BLaER1 treated with 17β-estradiol and CSF1 and Interleukin-3, amounts not matched to agents 10 nM and 100 nM (cell line): ENCODE measurements at regions not wholly inside any gene's neighbourhood (a gene's known extent, or its start where the extent isn't known, plus 50 kb on each side); places are given as distances from the start of the nearest gene placed in this dataset.

Experiments used
- H3K27ac ChIP-seq, 11 experiments: shearing (Covaris generic); formaldehyde crosslinking; 2 replicates each; pipeline ENCODE4 v1.8.1; 2022
- H3K27me3 ChIP-seq, 11 experiments: shearing (Covaris generic); formaldehyde crosslinking; 2 replicates each; pipeline ENCODE4 v1.8.1; 2022
- H3K36me3 ChIP-seq, 11 experiments: shearing (Covaris generic); formaldehyde crosslinking; 2 replicates each; pipeline ENCODE4 v1.8.1; 2022
- H3K4me1 ChIP-seq, 10 experiments: shearing (Covaris generic); formaldehyde crosslinking; 2 replicates each; pipeline ENCODE4 v1.8.1; 2022
- H3K4me2 ChIP-seq, 11 experiments: shearing (Covaris generic); formaldehyde crosslinking; 2 replicates each; pipeline ENCODE4 v1.8.1; 2022
- H3K4me3 ChIP-seq, 10 experiments: shearing (Covaris generic); formaldehyde crosslinking; 2 replicates each; pipeline ENCODE4 v1.8.1; 2022
- H3K9ac ChIP-seq, 11 experiments: shearing (Covaris generic); formaldehyde crosslinking; 2 replicates each; pipeline ENCODE4 v1.8.1; 2022
- H3K9me3 ChIP-seq, 11 experiments: shearing (Covaris generic); formaldehyde crosslinking; replicated peaks in 1 of 11; 2 replicates each; pipeline ENCODE4 v1.8.1; 2022
- H4K20me1 ChIP-seq, 11 experiments: shearing (Covaris generic); formaldehyde crosslinking; 2 replicates each; pipeline ENCODE4 v1.8.1; 2022
- Cebpa-rat ChIP-seq, 11 experiments: shearing (Covaris generic); IDR thresholded peaks; 2 replicates each; pipeline ENCODE4 v1.8.1; 2022

DNA sequence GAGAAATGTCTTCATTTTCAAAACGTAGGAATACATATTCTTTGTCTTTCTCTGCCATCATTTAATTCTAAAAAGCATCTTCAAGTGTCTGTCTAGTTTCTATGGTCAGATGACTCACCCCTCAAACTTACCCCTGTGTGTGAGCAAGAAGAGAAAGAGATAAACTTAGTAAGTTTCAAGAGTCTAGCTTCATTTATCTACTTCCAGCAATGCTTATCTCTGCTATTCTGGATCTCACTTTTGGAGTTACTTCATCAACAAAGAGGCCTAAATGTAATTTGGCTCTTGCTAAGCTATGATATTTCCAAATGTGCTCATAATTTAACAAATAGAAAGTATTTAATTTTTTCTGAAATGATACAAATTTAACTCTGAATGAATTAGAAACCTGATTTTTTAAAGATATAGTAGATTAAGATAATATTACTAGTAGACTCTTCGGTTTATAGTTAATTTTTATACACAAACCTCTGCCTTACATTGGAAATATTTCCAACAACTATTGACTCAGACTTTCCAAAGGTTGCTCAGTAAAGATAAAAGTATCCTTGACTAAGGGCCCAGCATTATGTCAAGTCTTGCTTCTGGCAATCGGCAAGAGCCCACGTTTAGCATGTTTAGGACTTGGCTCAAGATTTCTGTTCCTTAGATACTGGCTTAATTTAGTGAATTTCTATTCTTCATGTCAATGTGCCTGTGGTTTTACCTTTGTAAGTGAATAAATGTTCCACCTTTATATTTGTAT is 1511.0 kb upstream of the SLC10A2 start:
- no peaks in the 10 kb centered on the region for H4K20me1 ChIP-seq
- H3K9ac ChIP-seq = no peak overlapping the region
- TF ChIP-seq Cebpa-rat (IDR thresholded peaks at IDR 0.05) = no peak
- H3K27me3 ChIP-seq = no peaks in the 10 kb centered on the region
- no peaks in the 10 kb centered on the region for H3K9me3 ChIP-seq
- no peak overlapping the region for H3K27ac ChIP-seq
- H3K36me3 ChIP-seq = no peaks in the 10 kb centered on the region
- H3K4me1 ChIP-seq = no peaks in the 10 kb centered on the region
- no peak overlapping the region for H3K4me3 ChIP-seq
- H3K4me2 ChIP-seq = no peak overlapping the region

GRCh38 chr13:104571893-104572229 is 1505.6 kb upstream of the SLC10A2 start:
- no peak overlapping the region for H3K4me3 ChIP-seq
- H3K36me3 ChIP-seq = no peaks in the 10 kb centered on the region
- H4K20me1 ChIP-seq = no peaks in the 10 kb centered on the region
- TF ChIP-seq Cebpa-rat (IDR thresholded peaks at IDR 0.05) = no peak
- H3K9me3 ChIP-seq = no peaks in the 10 kb centered on the region
- H3K4me2 ChIP-seq = no peak overlapping the region
- H3K9ac ChIP-seq = no peak overlapping the region
- H3K27me3 ChIP-seq = no peaks in the 10 kb centered on the region
- peaks cover 0 to 14% (median 0%) of the 10 kb centered on the region in 10 experiments; a peak in 4 of 20 replicates for H3K4me1 ChIP-seq
- H3K27ac ChIP-seq = no peak overlapping the region

DNA sequence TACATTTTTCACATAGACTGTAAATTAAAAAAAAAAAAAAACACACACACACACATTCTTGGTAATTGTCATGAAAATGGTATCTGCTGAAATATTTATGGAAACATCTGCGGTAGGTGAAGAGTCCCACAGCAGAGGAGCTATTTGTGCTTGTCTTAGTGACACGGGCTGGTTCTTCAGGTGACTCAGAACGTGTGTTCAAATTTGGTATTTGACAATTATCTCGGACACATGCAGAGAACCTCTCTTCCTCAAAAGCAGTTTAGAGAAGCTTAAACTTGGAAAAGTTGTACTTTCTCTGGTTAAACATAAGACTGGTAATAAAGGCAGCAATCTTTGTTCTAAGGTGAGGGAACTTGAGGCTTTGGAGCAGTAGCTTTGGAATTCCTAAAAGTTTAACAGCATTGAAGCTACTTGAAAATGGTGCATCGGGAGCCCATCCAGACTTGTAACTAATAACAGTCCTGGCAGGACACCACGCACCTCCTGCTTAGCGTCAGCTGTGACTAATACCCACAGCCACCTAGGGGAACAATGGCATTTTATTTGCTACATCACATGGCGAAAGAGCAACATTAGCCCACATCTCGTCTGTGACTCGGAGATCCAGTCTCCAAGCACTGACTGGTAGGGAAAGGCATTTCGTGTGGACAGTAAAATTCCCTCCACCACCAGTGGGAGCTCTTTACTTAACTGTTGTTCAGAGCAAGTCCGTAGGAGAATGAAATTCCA is 1505.1 kb upstream of the SLC10A2 start:
- H3K9me3 ChIP-seq = no peaks in the 10 kb centered on the region
- no peak overlapping the region for H3K27ac ChIP-seq
- peaks cover 0 to 15% (median 0%) of the 10 kb centered on the region in 10 experiments; a peak in 4 of 20 replicates for H3K4me1 ChIP-seq
- H3K4me2 ChIP-seq = no peak overlapping the region
- no peaks in the 10 kb centered on the region for H4K20me1 ChIP-seq
- H3K9ac ChIP-seq = no peak overlapping the region
- H3K4me3 ChIP-seq = no peak overlapping the region
- no peaks in the 10 kb centered on the region for H3K27me3 ChIP-seq
- no peak for TF ChIP-seq Cebpa-rat (IDR thresholded peaks at IDR 0.05)
- H3K36me3 ChIP-seq = no peaks in the 10 kb centered on the region

GRCh38 chr13:104567114-104567513 is 1500.9 kb upstream of the SLC10A2 start:
- Histone ChIP-seq H3K27me3 (no peaks in the 10 kb centered on the region), H3K4me3 (no peak overlapping the region), H3K27ac (no peak overlapping the region), H3K4me1 (peaks cover 0 to 15% (median 0%) of the 10 kb centered on the region in 10 experiments; a peak in 4 of 20 replicates), H3K36me3 (no peaks in the 10 kb centered on the region), H3K9ac (no peak overlapping the region), H3K4me2 (no peak overlapping the region), H4K20me1 (no peaks in the 10 kb centered on the region), H3K9me3 (no peaks in the 10 kb centered on the region)
- TF ChIP-seq Cebpa-rat (IDR thresholded peaks at IDR 0.05) = no peak

DNA sequence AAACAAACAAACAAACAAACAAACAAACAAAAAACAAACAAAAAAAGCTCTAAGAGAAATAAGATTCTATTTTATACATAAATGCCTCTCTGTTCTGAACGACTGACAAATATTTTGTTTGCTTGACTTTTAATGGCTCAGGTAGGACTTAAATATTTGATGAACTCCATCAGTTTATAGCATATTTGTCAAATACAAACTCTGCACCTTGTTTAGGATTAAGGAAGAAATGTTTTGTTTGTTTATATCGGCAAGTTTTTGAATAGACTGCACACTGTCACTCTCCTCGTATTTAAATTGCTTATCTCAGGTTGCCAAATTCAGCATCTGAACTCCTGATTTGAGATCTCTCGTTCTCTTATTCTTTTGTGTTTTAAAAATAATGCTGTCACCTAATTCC is 1499.7 kb upstream of the SLC10A2 start:
- H3K36me3 ChIP-seq = no peaks in the 10 kb centered on the region
- H3K9ac ChIP-seq = no peak overlapping the region
- no peak overlapping the region for H3K4me3 ChIP-seq
- no peak overlapping the region for H3K27ac ChIP-seq
- no peaks in the 10 kb centered on the region for H4K20me1 ChIP-seq
- no peaks in the 10 kb centered on the region for H3K9me3 ChIP-seq
- no peak for TF ChIP-seq Cebpa-rat (IDR thresholded peaks at IDR 0.05)
- no peak overlapping the region for H3K4me2 ChIP-seq
- no peaks in the 10 kb centered on the region for H3K27me3 ChIP-seq
- peaks cover 0 to 15% (median 0%) of the 10 kb centered on the region in 10 experiments; a peak in 4 of 20 replicates for H3K4me1 ChIP-seq

GRCh38 chr13:104553896-104554295 is 1487.7 kb upstream of the SLC10A2 start:
- TF ChIP-seq Cebpa-rat (IDR thresholded peaks at IDR 0.05) = no peak
- Histone ChIP-seq H4K20me1 (no peaks in the 10 kb centered on the region), H3K27ac (no peak overlapping the region), H3K4me1 (peaks cover 0 to 41% (median 0%) of the 10 kb centered on the region in 10 experiments; a peak in 5 of 20 replicates), H3K27me3 (no peaks in the 10 kb centered on the region), H3K4me3 (no peak overlapping the region), H3K36me3 (no peaks in the 10 kb centered on the region), H3K4me2 (no peak overlapping the region), H3K9ac (no peak overlapping the region), H3K9me3 (no peaks in the 10 kb centered on the region)

GRCh38 chr13:104553186-104553585 is 1487.0 kb upstream of the SLC10A2 start:
- Histone ChIP-seq H3K4me2 (peak overlapping the region in 1 of 11 experiments; percentile 14; a peak in 1 of 22 replicates), H3K36me3 (no peaks in the 10 kb centered on the region), H3K27me3 (no peaks in the 10 kb centered on the region), H3K4me3 (no peak overlapping the region), H3K4me1 (peaks cover 0 to 41% (median 0%) of the 10 kb centered on the region in 10 experiments; a peak in 5 of 20 replicates), H3K9ac (no peak overlapping the region), H3K9me3 (no peaks in the 10 kb centered on the region), H4K20me1 (no peaks in the 10 kb centered on the region), H3K27ac (no peak overlapping the region)
- TF ChIP-seq Cebpa-rat (IDR thresholded peaks at IDR 0.05) = no peak

DNA sequence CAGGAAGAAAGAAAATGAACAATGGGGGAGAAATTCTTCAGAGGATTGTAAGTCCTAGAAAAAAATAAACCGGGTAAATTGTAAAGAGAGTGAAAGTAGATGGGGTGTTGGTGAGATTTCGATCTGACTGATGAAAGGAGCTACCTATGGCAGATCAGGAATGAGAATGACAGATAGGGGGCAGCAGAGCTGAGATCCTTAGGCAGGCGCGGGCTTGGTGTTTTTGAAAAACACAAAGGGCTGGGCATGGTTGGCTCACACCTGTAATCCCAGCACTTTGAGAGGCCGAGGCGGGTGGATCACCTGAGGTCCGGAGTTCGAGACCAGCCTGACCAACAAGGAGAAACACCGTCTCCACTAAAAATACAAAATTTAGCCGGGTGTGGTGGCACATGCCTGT is 1468.6 kb upstream of the SLC10A2 start:
- Histone ChIP-seq H3K9me3 (no peaks in the 10 kb centered on the region), H4K20me1 (no peaks in the 10 kb centered on the region), H3K36me3 (no peaks in the 10 kb centered on the region), H3K27ac (no peak overlapping the region), H3K27me3 (no peaks in the 10 kb centered on the region), H3K4me2 (no peak overlapping the region), H3K9ac (no peak overlapping the region), H3K4me3 (no peak overlapping the region), H3K4me1 (no peaks in the 10 kb centered on the region)
- no peak for TF ChIP-seq Cebpa-rat (IDR thresholded peaks at IDR 0.05)

- H3K4me1 ChIP-seq = no peaks in the 10 kb centered on the region
- no peak for TF ChIP-seq Cebpa-rat (IDR thresholded peaks at IDR 0.05)
- no peaks in the 10 kb centered on the region for H3K9me3 ChIP-seq
- no peaks in the 10 kb centered on the region for H4K20me1 ChIP-seq
- H3K36me3 ChIP-seq = no peaks in the 10 kb centered on the region
- H3K27ac ChIP-seq = no peak overlapping the region
- no peak overlapping the region for H3K9ac ChIP-seq
- no peak overlapping the region for H3K4me3 ChIP-seq
- H3K27me3 ChIP-seq = no peaks in the 10 kb centered on the region
- no peak overlapping the region for H3K4me2 ChIP-seq
Observed at GRCh38 chr13:104532132-104532531, 1465.9 kb upstream of the SLC10A2 start.

GRCh38 chr13:104530741-104531140 is 1464.5 kb upstream of the SLC10A2 start:
- Histone ChIP-seq H3K4me2 (no peak overlapping the region), H3K4me1 (no peaks in the 10 kb centered on the region), H3K27ac (no peak overlapping the region), H4K20me1 (no peaks in the 10 kb centered on the region), H3K27me3 (no peaks in the 10 kb centered on the region), H3K4me3 (no peak overlapping the region), H3K9ac (no peak overlapping the region), H3K36me3 (no peaks in the 10 kb centered on the region), H3K9me3 (no peaks in the 10 kb centered on the region)
- no peak for TF ChIP-seq Cebpa-rat (IDR thresholded peaks at IDR 0.05)
